Naive thymus-derived CD4-positive, alpha-beta T cell (primary cell): ENCODE measurements at regions not wholly inside any gene's neighbourhood (a gene's known extent, or its start where the extent isn't known, plus 50 kb on each side); places are given as distances from the start of the nearest gene placed in this dataset.

Source experiments
- ATAC-seq: fragments of 150-1000 bp; cut with Tn5 transposase; 2 replicates; pipeline ENCODE4 v1.10.0; 2021; ENCODE audit warnings: mild to moderate bottlenecking, moderate library complexity
- CTCF ChIA-PET: fragments of 350-600 bp; sonication (Branson Sonifier 250); formaldehyde crosslinking; loops from one replicate; lab custom pipeline; 2021; ENCODE audit warnings: antibody characterized with exemption; lab: Charles Lee
- POLR2A ChIA-PET: fragments of 350-600 bp; sonication (Branson Sonifier 250); formaldehyde crosslinking; loops from one replicate; lab custom pipeline; 2021; ENCODE audit warnings: antibody characterized with exemption, inconsistent platforms; lab: Charles Lee
- DNase-seq, 9 donors: peaks; one replicate each; pipeline versions ENCODE4 v3.0.0 to v3.0.0-alpha.2; 2020 to 2022; ENCODE audit warnings: mixed read lengths in 1 of 9
- H3K27ac ChIP-seq: one replicate; pipeline ENCODE4 v1.7.0; 2013; ENCODE audit warnings: mild to moderate bottlenecking, low read depth, low read length, moderate library complexity
- H3K27me3 ChIP-seq, 2 donors: one replicate each; pipeline ENCODE4 v1.7.0; 2013; ENCODE audit warnings: low read length in 2 of 2, mild to moderate bottlenecking in 2 of 2, moderate library complexity in 2 of 2; ENCODE audit not compliant: control insufficient read depth in 2 of 2, insufficient read depth in 2 of 2
- H3K36me3 ChIP-seq, 3 experiments: 1 replicate in 2 of 3; 2 replicates in 1 of 3; pipeline ENCODE4 v1.7.0; 2013; ENCODE audit warnings: low read length in 3 of 3, mild to moderate bottlenecking in 3 of 3, moderate library complexity in 1 of 3; ENCODE audit not compliant: insufficient read depth in 3 of 3, control insufficient read depth in 2 of 3
- H3K4me1 ChIP-seq, 2 donors: one replicate each; pipeline ENCODE4 v1.7.0; 2013; ENCODE audit warnings: low read length in 2 of 2, mild to moderate bottlenecking in 2 of 2, moderate library complexity in 1 of 2; ENCODE audit not compliant: control insufficient read depth in 2 of 2, insufficient read depth in 2 of 2
- H3K4me3 ChIP-seq: 2 replicates; pipeline ENCODE4 v1.7.0; 2013; ENCODE audit warnings: mild to moderate bottlenecking, low read length
- H3K9me3 ChIP-seq, 3 experiments: 1 replicate in 2 of 3; 2 replicates in 1 of 3; pipeline ENCODE4 v1.7.0; 2013; ENCODE audit warnings: low read length in 3 of 3; ENCODE audit not compliant: control insufficient read depth in 2 of 3
- H3K27ac Mint-ChIP-seq, 9 donors: one replicate each; pipeline ENCODE4 v1.8.0; 2020 to 2022; ENCODE audit warnings: mixed read lengths in 9 of 9, mild to moderate bottlenecking in 8 of 9, moderate library complexity in 5 of 9, inconsistent platforms in 2 of 9
- H3K27me3 Mint-ChIP-seq, 5 donors: one replicate each; pipeline ENCODE4 v1.8.0; 2021 to 2022; ENCODE audit warnings: mixed read lengths in 5 of 5, mild to moderate bottlenecking in 1 of 5
- H3K36me3 Mint-ChIP-seq, 5 donors: one replicate each; pipeline ENCODE4 v1.8.0; 2020 to 2022; ENCODE audit warnings: mixed read lengths in 5 of 5, mild to moderate bottlenecking in 3 of 5, inconsistent platforms in 1 of 5
- H3K4me1 Mint-ChIP-seq, 7 donors: one replicate each; pipeline ENCODE4 v1.8.0; 2020 to 2022; ENCODE audit warnings: mixed read lengths in 7 of 7, mild to moderate bottlenecking in 3 of 7, inconsistent platforms in 1 of 7
- H3K4me3 Mint-ChIP-seq, 10 donors: one replicate each; pipeline ENCODE4 v1.8.0; 2020 to 2022; ENCODE audit warnings: mild to moderate bottlenecking in 10 of 10, mixed read lengths in 10 of 10, moderate library complexity in 6 of 10, inconsistent platforms in 2 of 10
- H3K9me3 Mint-ChIP-seq, 11 donors: one replicate each; pipeline ENCODE4 v1.8.0; 2020 to 2022; ENCODE audit warnings: mixed read lengths in 11 of 11, mild to moderate bottlenecking in 4 of 11, inconsistent platforms in 1 of 11, moderate library complexity in 1 of 11
- intact Hi-C, 2 donors: fragments of 100-400 bp; cut with micrococcal nuclease; formaldehyde crosslinking; loops; one replicate each; pipeline ENCODE4 v1.15.1; 2023

GRCh38 chr9:11414241-11414640, 801.4 kb upstream of the PTPRD start:
- H3K27me3 Mint-ChIP-seq, result no peaks in the 10 kb centered on the region
- no peak overlapping the region for H3K27ac Mint-ChIP-seq
- peaks cover 0 to 27% (median 4%) of the 10 kb centered on the region in 11 donors for H3K9me3 Mint-ChIP-seq
- Histone ChIP-seq H3K4me1 (no peaks in the 10 kb centered on the region), H3K9me3 (no peaks in the 10 kb centered on the region), H3K36me3 (no peaks in the 10 kb centered on the region), H3K4me3 (no peak overlapping the region), H3K27ac (no peak overlapping the region), H3K27me3 (no peaks in the 10 kb centered on the region)
- H3K36me3 Mint-ChIP-seq, result no peaks in the 10 kb centered on the region
- H3K4me1 Mint-ChIP-seq, result no peaks in the 10 kb centered on the region
- ATAC-seq (no peak), DNase-seq (no peak)
- ChIA-PET CTCF (no interaction called here), POLR2A (no interaction called here)
- intact Hi-C loops, result no loop called here
- no peak overlapping the region for H3K4me3 Mint-ChIP-seq

- Mint-ChIP-seq H3K27me3 (no peaks in the 10 kb centered on the region), H3K27ac (no peak overlapping the region), H3K4me3 (no peak overlapping the region), H3K36me3 (no peaks in the 10 kb centered on the region), H3K4me1 (no peaks in the 10 kb centered on the region), H3K9me3 (peaks cover 1 to 38% (median 3%) of the 10 kb centered on the region in 11 donors)
- Histone ChIP-seq H3K4me1 (no peaks in the 10 kb centered on the region), H3K36me3 (no peaks in the 10 kb centered on the region), H3K4me3 (no peak overlapping the region), H3K27me3 (no peaks in the 10 kb centered on the region), H3K9me3 (peaks cover 0 to 4% (median 0%) of the 10 kb centered on the region in 3 experiments), H3K27ac (no peak overlapping the region)
- ATAC-seq (no peak), DNase-seq (no peak)
- intact Hi-C loops, result no loop called here
- POLR2A ChIA-PET, result no interaction called here
- CTCF ChIA-PET, result no interaction called here
Measured at GRCh38 chr9:11417782-11418181, 805.0 kb upstream of the PTPRD start.

- no peaks in the 10 kb centered on the region for H3K27me3 ChIP-seq
- H3K4me3 Mint-ChIP-seq, result no peak overlapping the region
- peaks cover 3 to 25% (median 12%) of the 10 kb centered on the region in 11 donors for H3K9me3 Mint-ChIP-seq
- H3K27me3 Mint-ChIP-seq, result no peaks in the 10 kb centered on the region
- intact Hi-C loops, result no loop called here
- ATAC-seq, result no peak
- no peak overlapping the region for H3K4me3 ChIP-seq
- no peaks in the 10 kb centered on the region for H3K36me3 ChIP-seq
- H3K4me1 ChIP-seq, result no peaks in the 10 kb centered on the region
- CTCF ChIA-PET, result no interaction called here
- POLR2A ChIA-PET, result no interaction called here
- H3K36me3 Mint-ChIP-seq, result peaks cover 0 to 3% (median 0%) of the 10 kb centered on the region in 5 donors
- peaks cover 0 to 1% (median 0%) of the 10 kb centered on the region in 7 donors for H3K4me1 Mint-ChIP-seq
- no peak for DNase-seq
- no peaks in the 10 kb centered on the region for H3K9me3 ChIP-seq
- H3K27ac Mint-ChIP-seq, result no peak overlapping the region
- H3K27ac ChIP-seq, result no peak overlapping the region
Measured at GRCh38 chr9:11431490-11431889, 818.7 kb upstream of the PTPRD start.

GRCh38 chr9:11432361-11432760, 819.6 kb upstream of the PTPRD start:
- Mint-ChIP-seq H3K4me1 (peaks cover 0 to 1% (median 0%) of the 10 kb centered on the region in 7 donors), H3K27me3 (no peaks in the 10 kb centered on the region), H3K4me3 (no peak overlapping the region), H3K9me3 (peaks cover 2 to 25% (median 10%) of the 10 kb centered on the region in 11 donors), H3K27ac (no peak overlapping the region), H3K36me3 (peaks cover 0 to 1% (median 0%) of the 10 kb centered on the region in 5 donors)
- H3K27ac ChIP-seq, result no peak overlapping the region
- CTCF ChIA-PET, result interaction anchor here (0.6 kb wide), 1 partner anchor 700 kb away, joined by 3 read pairs; no protein-coding TSS in a partner anchor
- no peak overlapping the region for H3K4me3 ChIP-seq
- ATAC-seq (no peak), DNase-seq (no peak)
- H3K9me3 ChIP-seq, result no peaks in the 10 kb centered on the region
- POLR2A ChIA-PET, result no interaction called here
- intact Hi-C loops, result no loop called here
- H3K4me1 ChIP-seq, result no peaks in the 10 kb centered on the region
- no peaks in the 10 kb centered on the region for H3K27me3 ChIP-seq
- no peaks in the 10 kb centered on the region for H3K36me3 ChIP-seq

GRCh38 chr9:11443631-11444030, 830.8 kb upstream of the PTPRD start:
- H3K9me3 ChIP-seq, result peaks cover 0 to 9% (median 0%) of the 10 kb centered on the region in 3 experiments
- H3K36me3 Mint-ChIP-seq, result peaks cover 0 to 11% (median 0%) of the 10 kb centered on the region in 5 donors
- ChIA-PET CTCF (no interaction called here), POLR2A (no interaction called here)
- DNase-seq (no peak), ATAC-seq (no peak)
- H3K4me3 ChIP-seq, result no peak overlapping the region
- no peaks in the 10 kb centered on the region for H3K27me3 ChIP-seq
- no peaks in the 10 kb centered on the region for H3K27me3 Mint-ChIP-seq
- peaks cover 5 to 42% (median 13%) of the 10 kb centered on the region in 11 donors for H3K9me3 Mint-ChIP-seq
- no peaks in the 10 kb centered on the region for H3K4me1 Mint-ChIP-seq
- no peaks in the 10 kb centered on the region for H3K36me3 ChIP-seq
- no peak overlapping the region for H3K4me3 Mint-ChIP-seq
- no peak overlapping the region for H3K27ac ChIP-seq
- intact Hi-C loops, result no loop called here
- no peak overlapping the region for H3K27ac Mint-ChIP-seq
- no peaks in the 10 kb centered on the region for H3K4me1 ChIP-seq

GRCh38 chr9:11457825-11458790, 845.3 kb upstream of the PTPRD start:
- CTCF ChIA-PET, result no interaction called here
- peaks cover 0 to 3% (median 0%) of the 10 kb centered on the region in 5 donors for H3K36me3 Mint-ChIP-seq
- no peaks in the 10 kb centered on the region for H3K4me1 ChIP-seq
- H3K27ac Mint-ChIP-seq, result no peak overlapping the region
- intact Hi-C loops, result no loop called here
- H3K27me3 Mint-ChIP-seq, result no peaks in the 10 kb centered on the region
- H3K36me3 ChIP-seq, result no peaks in the 10 kb centered on the region
- no peaks in the 10 kb centered on the region for H3K4me1 Mint-ChIP-seq
- peaks cover 1 to 20% (median 5%) of the 10 kb centered on the region in 11 donors for H3K9me3 Mint-ChIP-seq
- POLR2A ChIA-PET, result no interaction called here
- no peaks in the 10 kb centered on the region for H3K27me3 ChIP-seq
- no peak overlapping the region for H3K4me3 Mint-ChIP-seq
- H3K27ac ChIP-seq, result no peak overlapping the region
- no peak overlapping the region for H3K4me3 ChIP-seq
- H3K9me3 ChIP-seq, result peaks cover 0 to 5% (median 0%) of the 10 kb centered on the region in 3 experiments
- DNase-seq (no peak), ATAC-seq (no peak)
